ENCODE measurements at regions not wholly inside any gene's neighbourhood (a gene's known extent, or its start where the extent isn't known, plus 50 kb on each side); places are given as distances from the start of the nearest gene placed in this dataset.
"Not testable (repeated sequence)": the region's sequence is repeated elsewhere in the genome, so short reads cannot be mapped to it uniquely, and the experiment has no call there.

DNA sequence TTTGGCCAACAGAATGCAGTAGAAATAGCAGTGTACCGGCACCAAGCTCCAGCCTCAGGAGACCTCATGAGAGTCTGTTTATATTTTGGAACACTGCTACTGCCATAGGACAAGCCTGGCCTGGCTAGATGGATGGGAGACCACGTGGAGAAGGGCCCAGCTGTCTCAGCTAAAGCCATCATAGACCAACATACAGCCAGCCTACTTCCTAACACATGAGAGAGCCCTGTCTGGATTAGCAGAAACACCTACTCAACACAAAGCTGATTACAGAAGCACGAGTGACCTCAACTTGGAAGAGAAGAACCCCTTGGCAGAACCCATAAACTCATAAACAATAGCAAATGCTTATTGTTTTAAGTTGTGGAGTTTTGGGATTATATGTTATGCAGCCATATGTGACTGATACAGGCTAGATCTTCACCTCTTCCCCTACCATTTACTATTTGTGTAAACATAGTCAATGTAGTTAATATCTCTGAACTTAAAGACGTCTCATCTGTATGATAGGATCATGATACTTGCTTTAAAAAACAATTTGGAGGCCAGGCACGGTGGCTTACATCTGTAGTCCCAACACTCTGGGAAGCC, 199.4 kb upstream of the ZNF217 start:
- DNase-seq = no peak

DNA sequence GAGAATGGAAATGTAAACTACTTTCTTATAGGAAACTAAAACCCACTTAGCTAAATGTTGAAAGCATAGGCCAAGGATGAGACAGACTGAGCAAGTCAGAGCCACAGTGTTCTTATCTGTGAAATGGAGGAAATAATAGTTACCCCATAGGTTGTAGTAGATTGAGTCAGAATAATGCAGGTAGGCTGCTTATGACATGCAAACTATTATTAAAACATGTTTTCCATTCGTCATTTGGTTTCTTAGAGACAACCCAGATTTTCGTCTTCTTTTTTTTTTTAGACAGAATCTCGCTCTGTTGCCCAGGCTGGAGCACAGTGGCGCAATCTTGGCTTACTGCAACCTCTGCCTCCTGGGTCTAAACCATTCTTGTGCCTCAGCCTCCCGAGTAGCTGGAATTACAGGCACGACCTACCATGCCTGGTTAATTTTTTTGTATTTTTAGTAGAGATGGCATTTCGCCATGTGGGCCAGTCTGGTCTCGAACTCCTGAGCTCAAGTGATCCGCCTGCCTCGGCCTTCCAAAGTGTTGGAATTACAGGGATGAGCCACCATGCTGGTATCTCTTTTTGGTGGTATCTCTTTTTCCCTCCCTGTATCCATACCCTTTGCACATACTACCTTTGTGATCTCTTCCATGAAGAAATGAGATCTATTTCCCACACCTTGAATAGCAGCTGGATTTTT, 196.5 kb upstream of the ZNF217 start:
- no peak for DNase-seq

DNA sequence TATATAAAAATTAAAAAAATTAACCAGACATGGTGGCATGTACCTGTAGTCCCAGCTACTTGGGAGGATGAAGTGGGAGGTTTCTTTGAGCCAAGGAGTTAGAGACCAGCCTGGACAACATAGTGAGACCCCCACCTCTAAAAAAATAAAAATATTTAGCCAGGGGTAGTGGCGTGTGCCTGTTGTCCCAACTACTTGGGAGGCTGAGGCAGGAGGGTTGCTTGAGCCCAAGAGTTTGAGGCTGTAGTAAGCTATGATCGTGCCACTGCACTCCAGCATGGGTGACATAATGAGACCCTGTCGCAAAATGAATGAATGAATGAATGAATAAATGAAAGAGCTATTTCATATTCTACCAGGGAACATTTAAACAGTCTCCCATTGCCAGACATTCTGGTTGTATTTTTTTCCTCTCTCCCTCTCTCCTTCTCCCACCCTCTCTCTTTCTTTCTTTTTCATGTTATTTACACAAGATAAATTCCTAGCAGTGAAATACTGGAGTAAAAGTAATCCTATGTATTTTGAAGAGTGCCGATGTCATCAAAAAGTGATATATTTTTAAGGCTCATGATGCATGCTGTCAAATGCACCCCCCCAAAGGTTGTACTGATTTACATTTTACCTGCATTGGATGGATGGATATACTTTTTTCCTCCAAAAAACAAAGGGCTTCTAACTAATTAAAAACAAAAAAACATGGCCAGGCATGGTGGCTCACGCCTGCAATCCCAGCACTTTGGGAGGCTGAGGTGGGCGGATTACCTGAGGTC, 194.8 kb upstream of the ZNF217 start:
- DNase-seq = no peak

DNA sequence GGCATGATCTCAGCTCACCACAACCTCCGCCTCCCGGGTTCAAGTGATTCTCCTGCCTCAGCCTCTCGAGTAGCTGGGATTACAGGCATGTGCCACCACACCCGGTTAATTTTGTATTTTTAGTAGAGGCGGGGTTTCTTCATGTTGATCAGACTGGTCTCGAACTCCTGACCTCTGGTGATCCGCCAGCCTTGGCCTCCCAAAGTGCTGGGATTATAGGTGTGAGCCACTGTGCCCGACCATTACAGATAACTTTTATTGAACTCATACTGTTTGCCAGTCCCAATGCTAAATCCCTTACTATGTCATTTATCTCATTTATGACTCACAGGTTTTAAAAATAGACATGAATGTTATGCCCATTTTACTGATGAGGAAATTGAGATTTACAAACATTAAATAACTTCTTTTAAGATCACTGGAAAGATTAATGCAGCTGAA, 193.9 kb upstream of the ZNF217 start:
- not testable (repeated sequence) for DNase-seq

DNA sequence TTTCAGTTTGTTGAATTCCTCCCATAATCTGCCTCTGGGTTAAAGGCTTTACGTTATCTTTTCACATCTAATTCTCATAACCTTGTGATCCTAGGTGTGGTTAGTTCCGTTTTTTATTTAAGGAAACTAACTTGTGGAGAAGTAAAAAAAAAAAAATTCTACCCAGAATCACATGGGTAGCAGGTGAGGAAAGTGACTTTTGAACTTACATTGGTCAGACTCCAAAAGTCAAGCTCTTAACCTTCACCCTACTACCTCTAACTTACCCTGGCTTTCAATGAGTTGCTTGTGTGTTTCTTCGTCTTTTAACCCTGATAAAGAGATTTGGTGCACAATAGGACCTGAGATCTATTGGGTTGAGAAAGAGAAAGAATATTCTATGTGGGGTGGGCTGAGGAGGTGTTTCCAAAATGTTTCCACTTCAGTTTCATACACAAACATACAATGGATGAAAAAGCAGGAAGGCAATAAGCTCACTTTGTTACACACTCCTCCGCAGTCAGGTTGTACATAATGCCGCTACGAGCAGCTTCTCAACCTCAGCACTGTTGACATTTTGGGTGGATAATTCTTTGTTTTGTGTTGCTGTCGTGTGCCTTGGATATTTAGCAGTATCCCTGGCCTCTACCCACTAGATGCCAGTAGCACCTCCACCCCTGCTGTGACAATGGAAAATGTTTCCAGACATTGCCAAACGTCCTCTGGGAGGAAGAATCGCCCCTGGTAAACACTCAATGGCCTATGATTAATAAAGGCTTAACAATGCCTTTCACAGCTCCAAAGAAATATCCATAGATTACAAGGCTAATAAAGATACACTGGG, 193.0 kb upstream of the ZNF217 start:
- DNase-seq = no peak

DNA sequence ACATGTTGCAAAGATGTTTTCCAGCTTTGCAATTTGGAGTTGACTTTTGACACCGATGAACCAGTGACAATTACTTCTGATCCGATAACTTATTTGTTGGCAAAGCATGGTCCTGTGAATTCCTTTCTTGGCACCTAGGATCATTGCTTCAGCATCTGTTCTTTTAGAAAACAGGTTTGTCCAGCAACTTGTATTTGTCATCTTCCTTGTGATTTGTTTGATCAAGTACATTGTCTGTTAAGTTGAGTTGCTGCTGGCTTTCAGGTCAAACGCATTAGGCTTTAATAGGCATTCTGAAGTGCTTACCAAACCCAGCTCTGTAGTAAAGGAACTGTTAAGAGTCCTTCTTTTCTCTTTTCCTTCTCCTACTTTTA, 192.4 kb upstream of the ZNF217 start:
- no peak for DNase-seq

DNA sequence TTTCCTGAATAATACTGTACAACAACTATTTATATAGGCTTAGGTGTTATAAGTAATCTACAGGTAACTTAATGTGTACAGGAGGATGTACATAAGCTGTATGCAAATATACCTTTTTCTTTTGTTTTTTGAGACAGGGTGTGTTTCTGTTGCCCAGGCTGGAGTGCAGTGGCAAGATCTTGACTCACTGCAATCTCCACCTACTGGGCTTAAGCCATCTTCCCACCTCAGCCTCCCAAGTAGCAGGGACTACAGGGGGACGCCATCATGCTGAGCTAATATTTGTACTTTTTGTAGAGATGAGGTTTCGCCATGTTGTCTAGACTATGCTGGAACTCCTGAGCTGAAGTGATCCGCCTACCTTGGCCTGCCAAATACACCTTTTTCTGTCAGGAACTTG, 191.7 kb upstream of the ZNF217 start:
- DNase-seq = no peak

DNA sequence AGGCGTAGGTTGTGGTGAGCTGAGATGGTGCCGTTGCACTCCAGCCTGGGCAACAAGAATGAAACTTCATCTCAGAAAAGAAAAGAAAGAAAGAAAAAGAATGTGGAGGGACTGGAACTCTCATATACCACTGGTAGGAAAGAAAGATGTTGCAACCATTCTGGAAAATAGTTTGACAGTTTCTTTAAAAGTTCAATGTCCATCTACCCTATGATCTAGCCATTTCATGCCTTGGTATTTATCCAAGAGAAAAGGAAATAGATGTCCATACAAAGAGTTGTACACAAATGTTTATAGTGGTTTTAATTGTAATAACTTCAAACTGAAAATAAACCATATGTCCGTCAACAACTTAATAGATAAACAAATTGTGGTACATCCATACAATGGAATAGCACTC, 190.1 kb upstream of the ZNF217 start:
- DNase-seq = no peak

DNA sequence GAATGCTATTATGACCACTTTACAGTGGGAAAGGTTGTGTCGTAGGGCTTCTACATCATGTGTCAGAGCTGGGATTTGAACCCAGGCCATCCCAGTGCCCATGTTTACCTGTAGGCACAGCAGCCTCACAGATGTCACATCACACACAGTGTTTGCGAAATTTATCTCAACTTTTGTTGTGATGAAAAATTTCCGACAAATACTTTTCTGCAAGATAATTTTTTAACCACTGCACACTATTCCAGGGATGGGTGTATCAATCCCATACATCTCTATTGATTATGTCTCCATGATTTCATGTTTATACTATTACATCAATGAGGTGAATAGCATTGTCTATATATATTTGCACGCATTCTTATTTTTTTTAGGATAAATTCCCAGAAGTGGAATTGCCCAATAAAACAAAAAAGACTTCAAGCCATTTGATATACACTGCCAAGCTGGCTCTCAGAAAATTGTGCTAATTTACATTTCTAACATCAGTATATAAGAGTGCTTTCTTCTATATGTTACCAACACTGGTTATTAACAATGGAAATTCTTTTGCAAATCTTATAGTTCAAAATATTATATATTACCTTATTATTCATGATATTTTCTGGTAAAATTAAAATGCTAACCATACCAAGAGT, 189.1 kb upstream of the ZNF217 start:
- DNase-seq = no peak

DNA sequence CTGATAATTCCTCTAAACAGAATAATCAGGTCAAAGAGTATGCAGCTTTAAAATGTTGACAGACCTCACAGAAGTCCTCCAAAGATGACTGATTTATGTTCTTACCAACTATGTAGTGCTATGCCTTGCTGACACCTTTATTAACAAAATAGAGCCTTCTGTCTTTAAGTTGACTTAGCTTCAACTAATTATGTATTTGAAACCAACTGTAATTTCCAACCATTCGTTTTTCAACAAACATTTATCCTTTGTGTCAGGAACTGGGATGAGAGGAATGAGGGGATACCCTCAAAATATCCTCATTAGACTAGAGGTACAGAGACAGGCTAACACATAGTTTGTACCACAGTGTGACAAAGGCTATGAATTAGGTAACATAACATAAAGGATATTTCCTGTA, 186.2 kb upstream of the ZNF217 start:
- no peak for DNase-seq

DNA sequence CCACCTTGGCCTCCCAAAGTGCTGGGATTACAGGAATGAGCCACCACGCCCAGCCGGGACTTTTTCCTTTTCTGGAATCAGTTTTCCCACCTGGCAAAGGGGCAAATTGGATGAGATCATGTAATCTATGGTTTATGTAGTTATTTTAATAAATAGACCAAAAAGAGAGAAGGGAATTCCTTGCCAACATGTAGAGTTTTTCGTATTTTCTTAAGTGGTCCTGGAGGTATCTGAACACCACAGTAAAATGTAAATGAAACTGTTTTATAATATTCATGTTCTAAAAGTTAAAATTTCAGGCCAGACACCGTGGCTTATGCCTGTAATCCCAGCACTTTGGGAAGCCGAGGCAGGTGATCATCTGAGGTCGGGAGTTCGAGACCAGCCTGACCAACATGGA, 185.1 kb upstream of the ZNF217 start:
- DNase-seq = no peak

DNA sequence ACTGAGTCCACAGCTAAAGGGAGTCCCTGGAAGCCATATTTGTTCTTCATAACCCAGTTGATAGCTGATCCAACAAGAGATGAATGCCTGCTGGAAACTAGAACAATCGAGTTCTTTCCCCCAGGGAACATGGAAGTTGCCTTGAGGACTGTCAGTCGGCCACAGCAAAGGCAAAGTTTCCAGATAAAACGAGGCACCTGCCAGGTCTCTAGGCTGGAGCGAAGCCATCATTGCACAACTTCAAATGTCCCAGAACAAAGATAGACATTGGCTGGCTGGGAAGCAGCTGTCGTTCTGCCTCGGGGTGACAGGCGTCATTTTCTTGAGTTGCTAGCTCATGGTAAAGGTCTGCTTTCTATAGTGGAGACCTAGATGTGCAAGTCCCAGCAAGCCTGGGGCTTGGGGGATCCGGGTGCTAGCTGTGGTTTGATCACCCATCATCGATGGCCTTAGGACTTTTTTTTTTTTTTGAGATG, 184.4 kb upstream of the ZNF217 start:
- no peak for DNase-seq

DNA sequence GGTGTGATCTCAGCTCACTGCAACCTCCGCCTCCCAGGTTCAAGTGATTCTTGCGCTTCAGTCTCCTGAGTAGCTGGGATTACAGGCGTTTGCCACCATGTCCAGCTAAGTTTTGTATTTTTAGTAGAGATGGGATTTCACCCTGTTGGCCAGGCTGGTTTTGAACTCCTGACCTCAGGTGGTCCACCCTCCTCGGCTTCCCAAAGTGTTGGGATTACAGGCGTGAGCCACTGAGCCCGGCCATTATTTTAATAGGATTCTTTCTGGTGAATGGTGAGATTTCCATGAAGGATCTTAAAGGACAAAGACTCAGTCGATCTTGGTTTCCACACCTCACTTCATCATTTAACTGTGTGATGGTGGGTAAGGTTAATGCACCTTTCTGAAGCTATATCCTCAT, 183.8 kb upstream of the ZNF217 start:
- not testable (repeated sequence) for DNase-seq

DNA sequence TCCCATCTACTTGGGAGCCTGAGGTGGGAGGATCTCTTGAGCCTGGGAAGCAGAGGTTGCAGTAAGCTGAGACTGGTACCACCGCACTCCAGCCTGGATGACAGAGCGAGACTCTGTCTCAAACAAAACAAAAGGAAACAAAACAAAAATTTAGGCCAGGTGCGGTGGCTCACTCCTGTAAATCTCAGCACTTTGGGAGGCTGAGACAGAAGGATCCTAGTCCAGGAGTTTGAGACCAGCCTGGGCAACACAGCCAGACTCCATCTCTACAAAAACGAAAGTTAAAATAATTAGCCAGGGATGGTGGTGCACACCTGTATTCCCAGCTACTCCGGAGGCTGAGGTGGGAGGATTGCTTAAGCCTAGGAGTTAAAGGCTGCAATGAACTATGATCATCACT, 183.2 kb upstream of the ZNF217 start:
- DNase-seq = no peak

DNA sequence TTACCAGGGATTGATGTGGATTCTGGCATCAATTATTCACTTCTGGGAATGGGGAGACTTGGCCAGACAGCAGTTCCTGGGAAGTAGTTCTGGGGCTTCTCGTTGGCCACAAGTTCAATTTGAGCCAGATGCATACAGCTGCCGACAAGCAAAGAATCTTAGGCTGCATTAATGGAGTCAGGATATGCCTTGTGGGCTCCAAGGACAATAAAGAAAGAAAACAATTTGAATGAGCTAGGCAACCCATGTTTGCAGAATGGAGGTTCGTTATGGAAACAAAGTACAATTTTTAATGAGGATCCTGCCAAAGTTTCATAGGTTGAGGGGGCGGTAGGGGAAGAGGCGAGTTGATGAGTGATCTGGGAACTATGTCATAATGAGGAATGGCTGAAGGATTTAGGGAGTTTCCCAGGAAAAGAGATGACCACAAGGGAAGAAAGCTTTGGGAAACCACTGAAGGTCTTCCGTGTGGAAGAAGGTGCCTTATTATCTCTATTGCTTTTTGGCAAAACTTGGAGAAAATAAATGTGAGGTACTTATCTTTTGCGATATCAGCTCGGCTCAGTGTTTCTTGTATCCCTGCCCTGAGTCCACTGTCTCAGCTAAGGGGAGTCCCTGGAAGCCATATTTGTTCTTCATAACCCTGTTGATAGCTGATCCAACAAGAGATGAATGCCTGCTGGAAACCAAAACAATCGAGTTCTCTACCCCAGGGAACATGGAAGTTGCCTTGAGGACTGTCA, 181.0 kb upstream of the ZNF217 start:
- DNase-seq = no peak

DNA sequence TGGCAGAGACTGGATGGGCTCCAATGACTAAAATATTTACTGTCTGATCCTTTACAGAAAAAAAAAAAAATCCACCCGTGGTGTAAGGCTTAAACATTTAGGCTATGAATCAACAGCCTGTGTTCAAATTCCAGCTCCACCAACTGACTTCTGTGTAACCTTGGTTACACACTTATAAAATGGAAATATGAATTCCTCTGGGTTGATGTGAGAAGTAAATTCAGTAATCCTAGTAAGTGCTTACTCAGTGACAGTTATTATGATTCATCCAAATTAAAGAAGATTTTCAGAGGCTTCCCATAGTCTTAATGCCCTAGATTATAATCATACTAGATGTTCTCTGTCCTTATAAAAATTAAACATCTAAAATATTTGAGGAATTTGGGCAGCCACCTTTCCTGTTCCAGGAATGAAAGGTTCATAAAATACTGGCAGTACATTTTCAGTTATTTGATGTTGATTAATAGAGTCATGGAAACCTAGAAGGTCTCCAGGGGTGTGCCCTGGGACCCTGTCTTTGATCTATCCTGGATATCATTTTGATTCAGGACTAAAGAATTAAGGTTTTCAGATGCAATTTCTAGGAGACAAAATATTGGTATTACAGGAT, 180.3 kb upstream of the ZNF217 start:
- DNase-seq = no peak

DNA sequence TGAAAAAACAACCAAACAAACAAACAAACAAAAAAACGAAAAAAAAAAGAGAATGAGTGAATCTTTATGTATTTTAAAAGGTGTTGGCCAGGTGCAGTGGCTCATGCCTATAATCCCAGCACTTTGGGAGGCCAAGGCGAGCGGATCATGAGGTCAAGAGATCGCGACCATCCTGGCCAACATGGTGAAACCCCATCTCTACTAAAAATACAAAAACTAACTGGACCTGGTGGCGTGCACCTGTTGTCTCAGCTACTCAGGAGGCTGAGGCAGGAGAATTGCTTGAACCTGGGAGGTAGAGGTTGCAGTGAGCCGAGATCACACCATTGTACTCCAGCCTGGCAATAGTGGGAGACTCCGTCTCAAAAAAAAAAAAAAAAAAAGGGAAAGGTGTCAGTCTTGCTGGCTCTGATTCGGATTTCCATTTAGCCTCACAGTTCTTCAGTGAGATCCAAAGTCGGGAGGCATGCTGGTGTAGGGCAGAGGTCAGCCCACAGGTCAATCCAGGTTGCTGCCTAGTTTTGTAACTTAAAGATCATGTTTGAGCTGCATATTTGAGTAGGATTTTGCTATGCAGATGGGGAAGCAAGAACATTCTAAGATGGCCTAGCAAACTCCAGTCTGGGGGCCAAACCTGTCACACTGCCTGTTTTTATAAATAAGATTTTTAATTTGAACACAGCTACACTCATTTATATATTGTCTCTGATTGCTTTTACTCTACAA, 179.6 kb upstream of the ZNF217 start:
- not testable (repeated sequence) for DNase-seq

DNA sequence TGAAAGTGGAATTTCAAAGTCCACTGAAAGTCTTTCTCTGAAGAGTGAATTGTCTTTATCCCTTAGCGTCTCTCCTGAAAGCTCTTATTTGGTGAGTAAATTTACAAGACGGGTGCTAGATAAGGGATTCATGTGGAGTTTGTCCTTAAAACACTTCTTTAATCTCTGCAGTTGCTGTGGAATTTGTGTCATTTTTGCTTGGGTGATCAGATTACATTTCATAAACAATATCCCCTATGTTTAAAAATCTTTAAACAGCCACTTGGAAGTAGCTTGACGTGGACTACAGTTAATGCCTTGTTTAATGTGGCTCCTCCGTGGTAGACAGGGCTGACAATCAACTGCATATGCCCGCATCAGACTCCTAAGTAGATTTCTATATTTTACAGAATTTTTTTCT, 175.4 kb upstream of the ZNF217 start:
- no peak for DNase-seq

DNA sequence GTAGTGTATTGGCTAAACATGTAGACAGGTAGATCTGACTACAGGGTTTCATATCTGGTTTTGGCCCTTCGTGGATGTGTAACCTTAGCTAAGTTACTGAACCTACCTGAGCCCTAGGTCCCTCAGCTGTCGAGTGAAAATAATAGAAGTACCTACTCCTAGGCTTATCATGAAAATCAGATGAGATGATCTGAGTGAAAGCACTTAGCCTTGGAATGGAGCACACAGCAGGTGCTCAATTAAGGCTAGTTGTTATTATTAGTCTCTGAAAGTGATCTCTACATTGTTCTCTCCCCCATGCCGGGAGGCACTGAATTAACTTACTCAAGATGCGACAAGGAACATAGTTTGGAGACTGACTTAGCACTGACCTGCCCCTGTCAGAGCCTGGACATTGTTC, 174.7 kb upstream of the ZNF217 start:
- no peak for DNase-seq

DNA sequence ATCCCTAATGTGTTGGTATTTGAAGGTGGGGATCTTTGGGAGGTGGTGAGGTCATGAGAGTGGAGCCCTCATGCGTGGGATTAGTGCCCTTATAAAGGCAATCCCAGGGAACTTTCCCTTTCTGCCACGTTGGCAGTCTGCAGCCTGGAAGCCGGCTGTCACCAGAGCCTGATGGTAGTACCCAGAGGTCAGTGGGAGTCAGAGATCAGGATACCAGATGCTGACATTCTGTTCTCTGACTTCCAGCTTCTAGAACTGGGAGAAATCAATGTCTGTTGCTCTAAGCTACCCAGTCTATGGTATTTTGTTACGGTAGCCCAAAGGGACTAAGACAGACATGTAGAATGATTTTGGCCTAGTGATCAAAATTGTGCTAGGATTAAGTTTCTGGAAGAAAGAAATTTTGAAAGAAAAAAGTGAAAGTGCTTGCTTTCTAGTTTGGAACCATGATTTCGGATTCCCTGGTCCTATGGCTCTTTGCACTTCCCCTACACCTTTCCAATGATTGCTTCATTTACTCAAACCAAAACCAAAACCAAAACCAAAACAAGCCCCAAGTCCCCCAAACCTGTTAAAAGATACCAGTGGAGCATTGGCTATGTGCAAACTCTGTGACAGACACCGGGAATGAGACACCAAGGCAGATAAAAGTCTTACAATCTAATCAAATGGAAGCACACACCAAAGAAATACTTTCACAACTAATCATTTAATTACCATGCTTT, 173.7 kb upstream of the ZNF217 start:
- DNase-seq = no peak

Measured in stimulated activated CD4-positive, alpha-beta T cell treated with anti-CD3 and anti-CD28 coated beads, Interleukin-4, amount 100 ng/mL, for 4 hours (primary cell).